Left ventricle myocardium inferior (tissue), 1 donor: ENCODE measurements at regions not wholly inside any gene's neighbourhood (a gene's known extent, or its start where the extent isn't known, plus 50 kb on each side); places are given as distances from the start of the nearest gene placed in this dataset.

Source experiments
- DNase-seq: peaks from one replicate; pipeline ENCODE4 v3.0.0-alpha.2; 2020
- H3K27ac ChIP-seq: fragments of 200-600 bp; replicated peaks from 2 replicates; pipeline ENCODE4 v1.8.0; 2021
- H3K27me3 ChIP-seq: fragments of 200-600 bp; 2 replicates; pipeline ENCODE4 v1.8.0; 2021; ENCODE audit warnings: low read depth
- H3K36me3 ChIP-seq: fragments of 200-600 bp; 2 replicates; pipeline ENCODE4 v1.8.0; 2021
- H3K4me1 ChIP-seq: fragments of 200-600 bp; 2 replicates; pipeline ENCODE4 v1.8.0; 2021
- H3K4me3 ChIP-seq: fragments of 200-600 bp; 2 replicates; pipeline ENCODE4 v1.8.0; 2021; ENCODE audit warnings: mild to moderate bottlenecking, moderate library complexity
- H3K9me3 ChIP-seq: fragments of 200-600 bp; replicated peaks from 2 replicates; pipeline ENCODE4 v1.8.0; 2021
- intact Hi-C: fragments of 100-400 bp; cut with micrococcal nuclease; formaldehyde crosslinking; loops from one replicate; pipeline ENCODE4 v1.11.0; 2022
- TF ChIP-seq, protein P1 (sequence below): fragments of 200-600 bp; IDR thresholded peaks from 2 replicates; pipeline ENCODE4 v1.8.0; 2021; ENCODE audit warnings: antibody characterized with exemption, mild to moderate bottlenecking, borderline replicate concordance
- donor health status: DM: no; HTN: yes; CAD: no; lungs with severe emphysema.

DNA sequence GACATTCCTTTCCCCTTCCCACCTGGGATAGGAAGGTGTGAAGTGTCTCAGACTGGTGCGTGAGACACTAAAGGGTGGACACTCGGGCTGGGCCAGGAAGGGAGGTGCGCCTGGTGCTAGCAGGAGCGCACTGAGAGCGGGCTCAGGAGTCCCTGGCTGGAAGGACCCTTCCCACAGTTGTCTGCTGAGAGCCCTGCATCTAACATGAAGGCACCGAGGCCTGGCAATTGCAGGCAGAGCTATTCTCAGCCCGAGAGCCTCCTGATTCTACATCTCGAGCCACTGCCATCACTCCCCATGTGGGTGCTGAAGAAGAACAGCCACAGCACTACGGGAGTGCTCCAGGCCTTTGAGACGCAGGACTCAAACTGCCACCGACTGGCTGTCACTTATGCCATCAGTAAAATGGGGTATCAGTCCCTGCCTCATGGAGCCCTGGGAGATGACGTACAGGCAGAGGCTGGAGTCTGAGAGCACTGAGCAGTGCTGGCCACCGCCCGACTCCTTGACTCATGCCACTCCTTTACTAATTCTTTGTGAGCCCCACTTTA is 159.4 kb downstream of the KLF13 start:
- peaks cover 1% of the 10 kb centered on the region for H3K9me3 ChIP-seq
- TF ChIP-seq, protein P1, sequence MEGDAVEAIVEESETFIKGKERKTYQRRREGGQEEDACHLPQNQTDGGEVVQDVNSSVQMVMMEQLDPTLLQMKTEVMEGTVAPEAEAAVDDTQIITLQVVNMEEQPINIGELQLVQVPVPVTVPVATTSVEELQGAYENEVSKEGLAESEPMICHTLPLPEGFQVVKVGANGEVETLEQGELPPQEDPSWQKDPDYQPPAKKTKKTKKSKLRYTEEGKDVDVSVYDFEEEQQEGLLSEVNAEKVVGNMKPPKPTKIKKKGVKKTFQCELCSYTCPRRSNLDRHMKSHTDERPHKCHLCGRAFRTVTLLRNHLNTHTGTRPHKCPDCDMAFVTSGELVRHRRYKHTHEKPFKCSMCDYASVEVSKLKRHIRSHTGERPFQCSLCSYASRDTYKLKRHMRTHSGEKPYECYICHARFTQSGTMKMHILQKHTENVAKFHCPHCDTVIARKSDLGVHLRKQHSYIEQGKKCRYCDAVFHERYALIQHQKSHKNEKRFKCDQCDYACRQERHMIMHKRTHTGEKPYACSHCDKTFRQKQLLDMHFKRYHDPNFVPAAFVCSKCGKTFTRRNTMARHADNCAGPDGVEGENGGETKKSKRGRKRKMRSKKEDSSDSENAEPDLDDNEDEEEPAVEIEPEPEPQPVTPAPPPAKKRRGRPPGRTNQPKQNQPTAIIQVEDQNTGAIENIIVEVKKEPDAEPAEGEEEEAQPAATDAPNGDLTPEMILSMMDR: no peak
- peaks cover 30% of the 10 kb centered on the region for H3K27me3 ChIP-seq
- no peaks in the 10 kb centered on the region for H3K36me3 ChIP-seq
- H3K4me3 ChIP-seq: no peak overlapping the region
- H3K27ac ChIP-seq: no peak overlapping the region
- no peak for DNase-seq
- intact Hi-C loops: loop anchor here (5.0 to 10.0 kb wide), 2 partner anchors 51 to 284 kb away; no protein-coding TSS in a partner anchor
- peaks cover 27% of the 10 kb centered on the region for H3K4me1 ChIP-seq

DNA sequence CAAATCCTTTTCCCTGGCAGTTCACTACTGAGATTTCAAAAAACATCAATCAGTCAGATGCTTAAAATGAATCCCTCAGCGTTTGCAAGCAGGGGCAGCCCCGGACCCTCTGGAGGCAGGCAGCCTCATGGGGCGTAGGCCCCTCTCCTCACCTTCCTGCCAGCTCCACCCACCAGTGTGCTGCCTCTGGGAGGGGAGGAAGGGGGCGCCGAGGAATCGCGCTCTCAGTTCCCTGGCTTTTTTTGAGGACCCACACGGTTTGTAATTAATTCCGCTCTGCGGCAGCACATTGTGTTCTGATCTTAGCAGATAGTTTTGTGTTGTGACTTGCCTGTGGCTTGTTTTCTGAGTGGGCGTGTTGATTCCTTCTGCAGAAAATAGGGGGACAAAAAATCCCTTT is 159.9 kb downstream of the KLF13 start:
- no peak overlapping the region for H3K4me3 ChIP-seq
- TF ChIP-seq, protein P1: no peak
- peaks cover 24% of the 10 kb centered on the region for H3K27me3 ChIP-seq
- H3K27ac ChIP-seq: no peak overlapping the region
- DNase-seq: no peak
- H3K36me3 ChIP-seq: no peaks in the 10 kb centered on the region
- peaks cover 27% of the 10 kb centered on the region for H3K4me1 ChIP-seq
- intact Hi-C loops: loop anchor here (5.0 to 10.0 kb wide), 2 partner anchors 52 to 284 kb away; no protein-coding TSS in a partner anchor
- peaks cover 6% of the 10 kb centered on the region for H3K9me3 ChIP-seq

DNA sequence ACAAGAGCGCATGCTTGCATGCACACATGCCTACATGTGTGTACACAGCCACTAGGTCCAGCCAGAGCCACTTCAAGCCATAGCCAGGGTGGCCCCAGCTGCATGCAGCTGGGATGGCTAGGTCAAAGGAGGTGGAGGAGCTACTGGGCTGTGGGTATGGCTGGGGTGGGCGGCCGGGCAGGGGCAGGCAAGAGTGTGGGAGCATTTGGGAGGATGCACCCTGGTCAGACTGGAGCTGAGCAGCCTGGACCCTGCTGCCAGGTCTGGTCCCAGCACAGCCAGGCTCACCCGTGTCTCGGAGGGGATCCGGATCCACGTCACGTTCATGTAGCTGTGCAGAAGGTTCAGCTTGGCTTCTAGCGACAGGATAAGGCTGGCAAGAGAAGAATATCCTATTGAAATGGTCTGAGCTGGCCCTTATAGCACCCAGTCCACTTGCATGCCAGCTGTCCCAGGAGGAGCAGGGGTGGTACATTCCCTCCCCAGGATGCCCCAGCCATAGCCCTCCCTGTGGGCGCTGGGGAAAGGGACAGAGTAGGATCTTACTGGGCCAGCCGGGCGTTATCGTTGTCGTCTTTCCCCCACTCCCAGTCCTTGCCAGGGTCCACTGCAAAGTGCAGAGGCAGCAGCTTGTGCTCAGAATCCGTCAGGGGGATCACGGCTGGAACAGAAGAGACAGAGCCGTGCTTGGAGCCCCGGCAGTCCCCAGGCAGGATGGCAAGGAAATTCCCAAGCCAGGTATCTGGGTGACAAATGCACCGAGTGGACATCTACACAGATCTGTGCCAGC is 160.5 kb downstream of the KLF13 start:
- Histone ChIP-seq H3K27ac (no peak overlapping the region), H3K36me3 (no peaks in the 10 kb centered on the region), H3K27me3 (peaks cover 19% of the 10 kb centered on the region), H3K4me1 (peaks cover 27% of the 10 kb centered on the region), H3K4me3 (no peak overlapping the region), H3K9me3 (peaks cover 12% of the 10 kb centered on the region)
- no peak for DNase-seq
- TF ChIP-seq, protein P1: no peak
- intact Hi-C loops: loop anchor here (5.0 to 10.0 kb wide), 2 partner anchors 52 to 285 kb away; no protein-coding TSS in a partner anchor

- no peak overlapping the region for H3K4me3 ChIP-seq
- TF ChIP-seq, protein P1: no peak
- H3K27ac ChIP-seq: peak overlapping the region; percentile 29
- H3K9me3 ChIP-seq: peaks cover 21% of the 10 kb centered on the region
- H3K4me1 ChIP-seq: peaks cover 27% of the 10 kb centered on the region
- no peaks in the 10 kb centered on the region for H3K36me3 ChIP-seq
- DNase-seq: no peak
- H3K27me3 ChIP-seq: peaks cover 10% of the 10 kb centered on the region
- intact Hi-C loops: loop anchor here (5.0 to 10.0 kb wide), 2 partner anchors 53 to 286 kb away; no protein-coding TSS in a partner anchor
Observed at GRCh38 chr15:31487811-31488436, 161.3 kb downstream of the KLF13 start.

DNA sequence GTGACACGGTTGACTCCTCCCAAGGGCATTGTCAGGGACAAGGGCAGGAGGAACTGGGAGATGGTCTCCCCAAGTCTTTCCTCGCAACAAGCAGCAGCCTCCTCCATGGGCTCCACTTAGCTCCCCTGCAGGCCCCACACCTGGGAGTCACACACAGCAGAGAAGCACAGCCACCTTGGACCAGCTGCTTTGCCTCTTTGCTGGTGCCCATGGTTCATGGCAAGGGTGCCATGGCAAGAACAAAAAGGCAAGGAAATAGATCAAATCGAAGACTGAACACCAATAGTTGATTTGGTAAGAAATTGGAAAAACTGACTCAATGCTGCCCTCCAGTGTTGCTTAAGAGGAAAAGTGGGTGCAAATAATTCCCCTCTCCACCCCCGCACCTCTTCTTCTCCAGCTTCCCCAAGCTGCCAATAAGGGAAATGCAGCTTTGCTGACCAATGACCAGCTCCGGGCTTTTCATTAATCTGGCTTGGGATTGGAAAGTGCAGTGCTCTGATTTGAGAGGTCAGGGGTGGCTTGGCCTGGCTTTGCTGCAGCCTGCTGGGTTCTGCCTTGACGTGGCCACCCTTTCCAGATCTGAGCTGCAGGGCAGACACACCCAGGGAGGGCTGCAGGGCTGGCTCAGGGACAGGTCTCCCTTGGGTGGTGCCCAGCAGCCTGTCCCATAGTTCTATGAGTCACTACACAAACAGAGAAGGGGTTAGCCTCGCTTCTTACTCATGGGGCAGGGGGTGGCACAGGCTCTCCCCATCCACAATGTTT is 162.0 kb downstream of the KLF13 start:
- H3K27me3 ChIP-seq: peaks cover 4% of the 10 kb centered on the region
- H3K27ac ChIP-seq: peak overlapping the region; percentile 29
- TF ChIP-seq, protein P1: peak; percentile 95

More for the DNA sequence above, 162.0 kb downstream of the KLF13 start:
- DNase-seq: no peak
- Histone ChIP-seq H3K9me3 (peaks cover 26% of the 10 kb centered on the region), H3K4me1 (peaks cover 27% of the 10 kb centered on the region), H3K36me3 (no peaks in the 10 kb centered on the region), H3K4me3 (no peak overlapping the region)
- intact Hi-C loops: loop anchor here (5.0 to 10.0 kb wide), 2 partner anchors 54 to 286 kb away; no protein-coding TSS in a partner anchor
